22Rv1 (cell line): ENCODE measurements at regions not wholly inside any gene's neighbourhood (a gene's known extent, or its start where the extent isn't known, plus 50 kb on each side); places are given as distances from the start of the nearest gene placed in this dataset.

Source experiments
- CTCF ChIP-seq: fragments of 450-650 bp; IDR thresholded peaks from 2 replicates; pipeline ENCODE4 v1.5.1; 2017; ENCODE audit warnings: mild to moderate bottlenecking
- ZFX ChIP-seq: fragments of 450-650 bp; IDR thresholded peaks from 2 replicates; pipeline ENCODE4 v1.6.1; 2017; ENCODE audit warnings: antibody characterized with exemption, borderline replicate concordance

- TF ChIP-seq CTCF, result no peak
- no peak for TF ChIP-seq ZFX
Observed at GRCh38 chr4:18777190-18777930, 755.8 kb upstream of the LCORL start.
